ENCODE measurements at regions not wholly inside any gene's neighbourhood (a gene's known extent, or its start where the extent isn't known, plus 50 kb on each side); places are given as distances from the start of the nearest gene placed in this dataset.
"Not testable (repeated sequence)": the region's sequence is repeated elsewhere in the genome, so short reads cannot be mapped to it uniquely, and the experiment has no call there.

DNA sequence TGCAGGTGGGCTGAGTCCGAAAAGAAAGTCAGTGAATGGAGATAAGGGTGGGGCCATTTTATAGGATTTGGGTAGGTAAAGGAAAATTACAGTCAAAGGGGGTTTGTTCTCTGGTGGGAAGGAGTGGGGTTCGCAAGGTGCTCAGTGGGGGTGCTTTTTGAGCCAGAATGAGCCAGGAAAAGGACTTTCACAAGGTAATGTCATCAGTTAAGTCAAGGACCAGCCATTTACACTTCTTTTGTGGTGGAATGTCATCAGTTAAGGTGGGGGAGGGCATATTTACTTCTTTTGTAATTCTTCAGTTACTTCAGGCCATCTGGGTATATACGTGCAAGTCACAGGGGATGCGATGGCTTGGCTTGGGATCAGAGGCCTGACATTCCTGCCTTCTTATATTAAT, 705.5 kb upstream of the NEGR1 start:
- H3K4me3 Mint-ChIP-seq, DNase-seq, H3K36me3 Mint-ChIP-seq, H3K27ac Mint-ChIP-seq, CTCF ChIA-PET, H3K4me1 Mint-ChIP-seq, H3K27me3 Mint-ChIP-seq: not testable (repeated sequence)
- peaks cover 30% of the 10 kb centered on the region for H3K9me3 Mint-ChIP-seq

DNA sequence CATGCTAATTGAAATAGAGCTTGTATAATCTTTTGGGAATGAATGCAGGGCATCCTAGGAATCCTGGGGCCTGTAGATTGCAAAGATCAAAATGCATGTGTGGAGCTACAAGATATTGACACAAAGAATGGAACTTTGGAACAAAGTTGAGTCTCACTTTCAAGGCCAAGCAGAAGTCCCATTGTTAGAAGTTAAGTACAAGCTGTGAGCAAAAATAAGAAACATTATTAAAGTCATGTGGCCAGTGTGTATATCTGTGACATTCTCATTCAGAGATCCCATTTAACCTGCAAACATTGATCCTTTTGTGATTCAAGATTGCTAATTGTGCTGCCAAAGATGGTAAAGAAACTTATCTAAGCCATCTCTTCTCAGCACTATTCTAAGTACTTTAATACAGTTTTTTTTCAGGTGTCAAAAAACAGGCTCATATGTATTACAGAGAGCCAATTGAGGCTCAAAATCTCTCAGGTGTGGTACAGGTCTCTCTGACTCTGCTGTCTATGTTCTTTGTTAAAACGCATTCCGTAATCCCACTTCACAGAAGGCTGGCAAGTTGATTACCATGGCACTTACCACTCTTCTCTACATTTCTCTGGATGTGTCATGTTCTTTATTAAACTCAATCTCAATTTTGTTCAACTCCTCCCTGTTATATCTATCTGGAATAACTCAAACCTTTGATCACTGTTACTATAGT, 704.4 kb upstream of the NEGR1 start:
- H3K4me3 Mint-ChIP-seq, result no peak overlapping the region
- H3K27ac Mint-ChIP-seq, result no peak overlapping the region
- CTCF ChIA-PET, result no interaction called here
- no peaks in the 10 kb centered on the region for H3K36me3 Mint-ChIP-seq
- no peaks in the 10 kb centered on the region for H3K27me3 Mint-ChIP-seq
- no peaks in the 10 kb centered on the region for H3K4me1 Mint-ChIP-seq
- no peak for DNase-seq
- H3K9me3 Mint-ChIP-seq, result peaks cover 36% of the 10 kb centered on the region

DNA sequence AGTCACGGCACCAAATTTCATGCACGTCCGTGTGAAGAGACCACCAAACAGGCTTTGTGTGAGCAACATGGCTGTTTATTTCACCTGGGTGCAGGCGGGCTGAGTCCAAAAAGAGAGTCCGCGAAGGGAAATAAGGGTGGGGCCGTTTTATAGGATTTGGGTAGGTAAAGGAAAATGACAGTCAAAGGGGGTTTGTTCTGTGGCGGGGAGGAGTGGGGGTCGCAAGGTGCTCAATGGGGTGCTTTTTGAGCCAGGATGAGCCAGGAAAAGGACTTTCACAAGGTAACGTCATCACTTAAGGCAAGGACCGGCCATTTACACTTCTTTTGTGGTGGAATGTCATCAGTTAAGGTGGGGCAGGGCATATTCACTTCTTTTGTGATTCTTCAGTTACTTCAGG, 702.7 kb upstream of the NEGR1 start:
- H3K4me1 Mint-ChIP-seq, H3K36me3 Mint-ChIP-seq, DNase-seq, H3K4me3 Mint-ChIP-seq, H3K27me3 Mint-ChIP-seq, CTCF ChIA-PET, H3K27ac Mint-ChIP-seq: not testable (repeated sequence)
- H3K9me3 Mint-ChIP-seq, result peaks cover 39% of the 10 kb centered on the region

DNA sequence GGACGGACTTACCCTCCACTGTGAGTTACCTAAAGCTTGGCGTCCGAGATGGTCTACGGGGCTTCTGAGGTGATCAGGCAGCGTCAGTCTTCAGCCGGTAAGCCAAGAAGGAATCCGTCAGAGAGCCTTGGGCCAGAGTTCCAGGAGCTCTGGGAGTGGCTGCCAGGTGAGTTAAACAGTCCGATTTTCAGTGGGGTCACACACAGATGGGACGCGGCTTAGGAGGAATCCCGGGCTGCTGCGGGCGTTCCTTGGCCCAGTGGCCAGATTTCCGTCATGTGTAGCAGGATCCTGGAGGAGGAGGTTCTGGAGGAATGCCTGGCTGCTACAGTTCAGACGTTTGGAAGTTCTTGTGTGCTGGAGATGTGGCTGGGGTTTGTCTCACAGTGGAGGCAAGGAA, 700.7 kb upstream of the NEGR1 start:
- DNase-seq, H3K36me3 Mint-ChIP-seq, CTCF ChIA-PET, H3K4me1 Mint-ChIP-seq, H3K4me3 Mint-ChIP-seq, H3K27ac Mint-ChIP-seq, H3K27me3 Mint-ChIP-seq: not testable (repeated sequence)
- H3K9me3 Mint-ChIP-seq, result peaks cover 31% of the 10 kb centered on the region

GRCh38 chr1:72969461-72969860, 687.1 kb upstream of the NEGR1 start:
- no peaks in the 10 kb centered on the region for H3K27me3 Mint-ChIP-seq
- no peak for DNase-seq
- H3K9me3 Mint-ChIP-seq, result peaks cover 6% of the 10 kb centered on the region
- CTCF ChIA-PET, result no interaction called here
- H3K27ac Mint-ChIP-seq, result no peak overlapping the region
- H3K4me1 Mint-ChIP-seq, result no peaks in the 10 kb centered on the region
- H3K4me3 Mint-ChIP-seq, result no peak overlapping the region
- H3K36me3 Mint-ChIP-seq, result no peaks in the 10 kb centered on the region

DNA sequence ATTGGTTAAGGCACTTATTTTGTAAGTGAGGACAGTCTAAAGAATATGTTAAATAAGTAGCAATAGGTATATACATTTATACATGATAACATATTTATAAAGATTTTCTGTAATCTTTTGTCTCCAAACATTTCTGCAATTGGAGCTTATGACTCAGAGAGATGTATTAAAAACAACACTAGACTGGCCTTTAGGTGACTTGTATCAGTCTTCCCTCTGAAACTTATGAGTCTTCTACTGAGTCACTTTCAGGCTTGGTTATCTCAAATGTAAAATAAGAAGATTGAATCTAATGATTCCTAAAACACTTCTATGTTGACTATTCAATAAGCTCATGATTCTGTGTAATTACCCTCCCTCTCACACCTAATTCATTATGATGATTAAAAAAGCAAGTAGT, 672.6 kb upstream of the NEGR1 start:
- H3K36me3 Mint-ChIP-seq, result no peaks in the 10 kb centered on the region
- H3K9me3 Mint-ChIP-seq, result peaks cover 2% of the 10 kb centered on the region
- CTCF ChIA-PET, result no interaction called here

DNA sequence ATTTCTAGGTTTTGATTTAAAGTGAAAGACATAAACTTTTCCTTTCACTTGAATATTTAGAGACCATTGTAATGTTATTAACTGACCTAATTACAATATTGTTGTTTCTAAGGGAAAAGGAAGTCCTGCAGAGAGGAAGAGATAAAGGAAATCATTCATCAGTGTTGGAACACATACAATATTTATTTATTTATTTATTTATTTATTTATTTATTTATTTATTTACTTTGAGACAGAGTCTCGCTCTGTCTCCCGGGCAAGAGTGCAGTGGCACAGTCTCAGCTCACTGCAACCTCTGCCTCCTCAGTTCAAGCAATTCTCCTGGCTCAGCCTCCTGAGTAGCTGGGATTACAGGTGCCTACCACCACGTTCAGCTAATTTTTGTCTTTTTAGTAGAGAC, 668.6 kb upstream of the NEGR1 start:
- H3K4me3 Mint-ChIP-seq, CTCF ChIA-PET, H3K4me1 Mint-ChIP-seq, H3K27ac Mint-ChIP-seq, DNase-seq, H3K36me3 Mint-ChIP-seq, H3K27me3 Mint-ChIP-seq, H3K9me3 Mint-ChIP-seq: not testable (repeated sequence)

More for the DNA sequence above, 672.6 kb upstream of the NEGR1 start:
- Mint-ChIP-seq H3K27me3 (no peaks in the 10 kb centered on the region), H3K27ac (no peak overlapping the region), H3K4me1 (no peaks in the 10 kb centered on the region), H3K4me3 (no peak overlapping the region)
- no peak for DNase-seq

GRCh38 chr1:72946903-72947499, 664.7 kb upstream of the NEGR1 start:
- Mint-ChIP-seq H3K27ac (no peak overlapping the region), H3K4me1 (no peaks in the 10 kb centered on the region), H3K27me3 (no peaks in the 10 kb centered on the region), H3K4me3 (no peak overlapping the region), H3K36me3 (no peaks in the 10 kb centered on the region), H3K9me3 (peaks cover 2% of the 10 kb centered on the region)
- CTCF ChIA-PET, result no interaction called here
- no peak for DNase-seq

- H3K36me3 Mint-ChIP-seq, result no peaks in the 10 kb centered on the region
- CTCF ChIA-PET, result no interaction called here
- H3K4me3 Mint-ChIP-seq, result no peak overlapping the region
- peaks cover 1% of the 10 kb centered on the region for H3K9me3 Mint-ChIP-seq
- H3K27ac Mint-ChIP-seq, result no peak overlapping the region
- H3K27me3 Mint-ChIP-seq, result no peaks in the 10 kb centered on the region
- DNase-seq, result no peak
- H3K4me1 Mint-ChIP-seq, result no peaks in the 10 kb centered on the region
These were observed 659.7 kb upstream of the NEGR1 start for GRCh38 chr1:72942008-72942407.

GRCh38 chr1:72938408-72938807, 656.1 kb upstream of the NEGR1 start:
- Mint-ChIP-seq H3K4me1 (no peaks in the 10 kb centered on the region), H3K27me3 (no peaks in the 10 kb centered on the region), H3K9me3 (peaks cover 1% of the 10 kb centered on the region), H3K27ac (no peak overlapping the region), H3K4me3 (no peak overlapping the region), H3K36me3 (no peaks in the 10 kb centered on the region)
- CTCF ChIA-PET, result no interaction called here
- DNase-seq, result no peak

- Mint-ChIP-seq H3K4me1 (no peaks in the 10 kb centered on the region), H3K4me3 (no peak overlapping the region), H3K9me3 (peaks cover 1% of the 10 kb centered on the region), H3K27me3 (no peaks in the 10 kb centered on the region), H3K27ac (no peak overlapping the region), H3K36me3 (no peaks in the 10 kb centered on the region)
- no peak for DNase-seq
- CTCF ChIA-PET, result no interaction called here
These were observed 655.6 kb upstream of the NEGR1 start for GRCh38 chr1:72937905-72938304.

GRCh38 chr1:72936942-72937341, 654.6 kb upstream of the NEGR1 start:
- Mint-ChIP-seq H3K27ac (no peak overlapping the region), H3K9me3 (peaks cover 1% of the 10 kb centered on the region), H3K4me1 (no peaks in the 10 kb centered on the region), H3K27me3 (no peaks in the 10 kb centered on the region), H3K36me3 (no peaks in the 10 kb centered on the region), H3K4me3 (no peak overlapping the region)
- DNase-seq, result no peak
- CTCF ChIA-PET, result no interaction called here

- H3K27me3 Mint-ChIP-seq, result no peaks in the 10 kb centered on the region
- peaks cover 1% of the 10 kb centered on the region for H3K9me3 Mint-ChIP-seq
- no peak overlapping the region for H3K4me3 Mint-ChIP-seq
- no peak for DNase-seq
- H3K36me3 Mint-ChIP-seq, result no peaks in the 10 kb centered on the region
- CTCF ChIA-PET, result no interaction called here
- H3K4me1 Mint-ChIP-seq, result no peaks in the 10 kb centered on the region
- no peak overlapping the region for H3K27ac Mint-ChIP-seq
These were observed 653.9 kb upstream of the NEGR1 start for GRCh38 chr1:72936151-72936740.

DNA sequence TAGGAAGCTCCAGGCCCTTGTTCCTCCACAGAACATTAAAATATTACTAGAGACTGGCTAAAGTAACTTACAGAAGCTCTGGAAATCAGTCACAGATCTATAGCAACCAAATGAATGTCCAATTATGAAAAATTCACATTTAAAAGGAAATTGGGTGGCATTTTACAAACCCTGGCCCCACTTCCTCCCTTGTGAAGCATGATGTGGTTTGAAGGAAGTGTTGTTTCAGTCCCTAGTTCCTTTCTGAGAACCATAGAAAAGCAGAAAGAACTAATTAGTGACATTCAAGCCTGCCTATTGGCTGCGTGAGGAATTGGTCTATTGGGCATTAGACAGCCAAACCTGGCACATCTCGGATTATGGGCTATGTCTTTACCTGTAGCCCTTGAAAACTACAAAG, 649.7 kb upstream of the NEGR1 start:
- DNase-seq, result no peak
- H3K27me3 Mint-ChIP-seq, result no peaks in the 10 kb centered on the region
- CTCF ChIA-PET, result no interaction called here
- H3K4me1 Mint-ChIP-seq, result no peaks in the 10 kb centered on the region
- no peak overlapping the region for H3K4me3 Mint-ChIP-seq
- no peaks in the 10 kb centered on the region for H3K9me3 Mint-ChIP-seq
- no peak overlapping the region for H3K27ac Mint-ChIP-seq
- H3K36me3 Mint-ChIP-seq, result no peaks in the 10 kb centered on the region

- Mint-ChIP-seq H3K27me3 (no peaks in the 10 kb centered on the region), H3K9me3 (no peaks in the 10 kb centered on the region), H3K4me1 (no peaks in the 10 kb centered on the region), H3K4me3 (no peak overlapping the region), H3K27ac (no peak overlapping the region), H3K36me3 (no peaks in the 10 kb centered on the region)
- CTCF ChIA-PET, result no interaction called here
- DNase-seq, result no peak
These were observed 648.2 kb upstream of the NEGR1 start for GRCh38 chr1:72930528-72930927.

Measured in activated naive CD4-positive, alpha-beta T cell treated with anti-CD3 and anti-CD28 coated beads, Interleukin-2, amount 10 ng/mL, durations not matched to agents 7 days and 5 days (primary cell).